ENCODE measurements at regions not wholly inside any gene's neighbourhood (a gene's known extent, or its start where the extent isn't known, plus 50 kb on each side); places are given as distances from the start of the nearest gene placed in this dataset.
A peak's percentile ranks its signal among the peaks of the same experiment; 100 is the strongest.

GRCh38 chr1:8267307-8267706 is 50.6 kb upstream of the SLC45A1 start:
- Mint-ChIP-seq H3K9me3 (no peaks in the 10 kb centered on the region), H3K27ac (peak overlapping the region; percentile 10 to 61 (median 45)), H3K4me3 (no peak overlapping the region), H3K4me1 (no peaks in the 10 kb centered on the region), H3K36me3 (ENCODE audit: low read depth) (no peaks in the 10 kb centered on the region), H3K27me3 (ENCODE audit: low read depth) (peaks cover 26% of the 10 kb centered on the region)
- TF ChIP-seq CTCF (IDR thresholded peaks at IDR 0.05; ENCODE audit: unreplicated experiment in 3 of 3) = no peak

DNA sequence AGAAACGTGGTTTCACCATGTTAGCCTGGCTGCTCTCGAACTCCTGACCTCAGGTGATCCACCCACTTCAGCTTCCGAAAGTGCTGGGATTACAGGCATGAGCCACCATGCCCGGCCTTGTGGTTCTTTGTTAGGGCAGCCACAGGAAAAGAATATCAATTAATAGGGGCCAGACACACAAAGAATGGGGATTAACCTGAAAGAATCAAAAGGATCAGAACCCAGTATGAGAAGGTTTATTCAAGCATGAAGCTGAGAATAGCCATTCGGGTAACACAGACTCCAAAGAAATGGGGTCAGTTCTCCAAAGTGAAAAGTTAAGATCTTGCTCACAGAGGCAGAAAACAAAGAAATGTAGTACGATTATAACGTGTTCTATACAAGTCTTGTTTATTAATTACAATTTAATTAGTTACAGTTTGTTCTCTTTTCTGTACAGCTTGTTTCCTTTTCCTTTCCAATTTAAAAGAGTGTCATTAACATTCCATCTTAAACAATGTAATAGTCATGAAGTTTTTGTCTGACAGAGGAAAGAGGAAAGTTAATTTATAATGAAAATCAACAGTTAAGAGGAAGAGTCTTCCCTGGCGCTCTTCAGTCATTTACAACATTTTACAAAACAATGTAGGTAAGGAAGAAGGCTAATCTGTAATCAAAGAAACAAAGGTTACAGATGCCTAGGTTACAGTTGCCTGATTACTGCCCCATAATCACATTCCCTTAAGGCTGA is 51.3 kb upstream of the SLC45A1 start:
- Mint-ChIP-seq H3K27me3 (ENCODE audit: low read depth) (peaks cover 26% of the 10 kb centered on the region), H3K9me3 (no peaks in the 10 kb centered on the region), H3K4me3 (no peak overlapping the region), H3K27ac (peak overlapping the region; percentile 48 to 71 (median 61)), H3K4me1 (no peaks in the 10 kb centered on the region), H3K36me3 (ENCODE audit: low read depth) (no peaks in the 10 kb centered on the region)
- TF ChIP-seq CTCF (IDR thresholded peaks at IDR 0.05; ENCODE audit: unreplicated experiment in 3 of 3) = no peak

- Mint-ChIP-seq H3K4me1 (peaks cover 12% of the 10 kb centered on the region), H3K9me3 (no peaks in the 10 kb centered on the region), H3K27ac (no peak overlapping the region), H3K36me3 (ENCODE audit: low read depth) (no peaks in the 10 kb centered on the region), H3K4me3 (no peak overlapping the region), H3K27me3 (ENCODE audit: low read depth) (peaks cover 13% of the 10 kb centered on the region)
- no peak for TF ChIP-seq CTCF (IDR thresholded peaks at IDR 0.05; ENCODE audit: unreplicated experiment in 3 of 3)
Measured at GRCh38 chr1:8263791-8264190, 54.1 kb upstream of the SLC45A1 start.

GRCh38 chr1:8261398-8261762 is 56.5 kb upstream of the SLC45A1 start:
- Mint-ChIP-seq H3K27ac (no peak overlapping the region), H3K36me3 (ENCODE audit: low read depth) (no peaks in the 10 kb centered on the region), H3K27me3 (ENCODE audit: low read depth) (peaks cover 11% of the 10 kb centered on the region)

DNA sequence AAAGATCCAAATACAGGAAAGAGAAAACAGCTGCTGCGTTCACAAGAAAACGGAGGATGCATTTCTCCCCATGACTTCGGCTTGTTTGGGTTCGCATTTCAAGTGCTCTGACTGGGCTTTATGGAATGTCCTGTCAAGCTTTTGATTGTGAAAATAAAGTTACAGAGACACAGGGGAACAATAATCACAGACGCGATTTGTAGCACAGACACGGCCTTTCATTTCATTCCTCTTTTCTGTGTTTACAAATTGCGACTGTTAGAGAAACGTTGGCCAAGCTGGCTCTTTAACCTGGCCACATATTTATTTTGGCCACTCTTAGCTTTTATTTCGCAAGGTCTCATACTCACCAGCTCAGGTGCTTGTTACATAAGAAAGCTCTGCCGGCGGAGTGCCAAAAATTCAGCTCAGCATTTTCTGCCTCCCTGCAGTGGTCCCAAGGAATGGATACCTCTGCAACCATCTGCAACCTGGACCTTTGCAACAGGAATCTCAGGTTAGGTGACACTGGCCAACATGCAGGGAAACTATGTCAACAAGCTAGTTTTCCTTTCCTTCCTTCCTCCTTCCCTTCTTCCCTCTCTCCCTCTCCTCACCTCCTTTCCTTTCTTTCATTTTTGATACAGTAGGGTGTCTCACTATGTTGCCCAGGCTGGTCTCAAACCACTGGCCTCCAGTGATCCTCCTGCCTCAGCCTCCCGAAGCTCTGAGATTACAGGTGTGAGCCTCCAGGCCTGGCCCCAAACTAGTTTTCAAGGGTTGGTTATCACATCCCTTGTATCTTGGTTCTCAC is 58.2 kb upstream of the SLC45A1 start:
- Mint-ChIP-seq H3K27ac (peak overlapping the region; percentile 65 to 76 (median 70)), H3K27me3 (ENCODE audit: low read depth) (peaks cover 11% of the 10 kb centered on the region), H3K9me3 (no peaks in the 10 kb centered on the region), H3K36me3 (ENCODE audit: low read depth) (no peaks in the 10 kb centered on the region), H3K4me3 (no peak overlapping the region), H3K4me1 (peaks cover 13% of the 10 kb centered on the region)
- TF ChIP-seq CTCF (IDR thresholded peaks at IDR 0.05; ENCODE audit: unreplicated experiment in 3 of 3) = no peak

More at GRCh38 chr1:8261398-8261762, 56.5 kb upstream of the SLC45A1 start:
- no peak overlapping the region for H3K4me3 Mint-ChIP-seq
- peaks cover 13% of the 10 kb centered on the region for H3K4me1 Mint-ChIP-seq
- no peak for TF ChIP-seq CTCF (IDR thresholded peaks at IDR 0.05; ENCODE audit: unreplicated experiment in 3 of 3)
- H3K9me3 Mint-ChIP-seq = no peaks in the 10 kb centered on the region

All from nephron (organoid).